Nephron (organoid): ENCODE measurements at regions not wholly inside any gene's neighbourhood (a gene's known extent, or its start where the extent isn't known, plus 50 kb on each side); places are given as distances from the start of the nearest gene placed in this dataset.

Experiments used
- H3K27ac Mint-ChIP-seq, 3 experiments: 2 replicates each; pipeline ENCODE4 v1.8.0; 2020; ENCODE audit warnings: mixed read lengths in 3 of 3, mild to moderate bottlenecking in 2 of 3, moderate library complexity in 1 of 3
- H3K27me3 Mint-ChIP-seq: 2 replicates; pipeline ENCODE4 v1.8.0; 2021; ENCODE audit warnings: low read depth, mild to moderate bottlenecking, moderate library complexity, mixed read lengths
- H3K36me3 Mint-ChIP-seq: 2 replicates; pipeline ENCODE4 v1.8.0; 2020; ENCODE audit warnings: low read depth, mixed read lengths
- H3K4me1 Mint-ChIP-seq: 2 replicates; pipeline ENCODE4 v1.8.0; 2020; ENCODE audit warnings: mixed read lengths
- H3K4me3 Mint-ChIP-seq, 3 experiments: 2 replicates each; pipeline ENCODE4 v1.8.0; 2020; ENCODE audit warnings: mild to moderate bottlenecking in 3 of 3, mixed read lengths in 3 of 3, moderate library complexity in 2 of 3
- H3K9me3 Mint-ChIP-seq: 2 replicates; pipeline ENCODE4 v1.8.0; 2020; ENCODE audit warnings: mixed read lengths
- TF ChIP-seq, protein P1 (sequence below), 3 experiments: fragments of 200-600 bp; sonication (generic); IDR thresholded peaks; one replicate each; pipeline ENCODE4 v1.5.0; 2021; ENCODE audit warnings: antibody characterized with exemption in 3 of 3; ENCODE audit not compliant: unreplicated experiment in 3 of 3

DNA sequence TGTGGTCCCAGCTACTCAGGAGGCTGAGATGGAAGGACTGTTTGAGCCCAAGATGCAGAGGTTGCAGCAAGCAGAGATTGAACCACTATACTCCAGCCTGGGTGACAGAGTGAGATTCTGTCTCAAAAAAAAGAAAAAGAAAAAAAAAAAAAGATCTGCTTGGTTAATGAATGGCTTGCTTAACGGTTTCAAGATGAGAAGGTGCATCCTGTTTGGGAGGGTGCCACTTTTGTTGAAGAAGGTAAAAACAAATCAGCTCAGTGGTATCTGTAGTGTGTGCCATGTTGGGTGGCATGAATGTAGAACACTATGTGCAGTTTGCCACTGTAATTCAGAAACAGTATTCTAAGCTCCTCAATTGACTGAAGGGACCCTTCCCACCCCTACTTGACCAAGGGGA is 94.9 kb upstream of the ETV3 start:
- Mint-ChIP-seq H3K36me3 (no peaks in the 10 kb centered on the region), H3K4me3 (no peak overlapping the region), H3K27me3 (peaks cover 3% of the 10 kb centered on the region), H3K27ac (no peak overlapping the region), H3K9me3 (no peaks in the 10 kb centered on the region), H3K4me1 (no peaks in the 10 kb centered on the region)
- TF ChIP-seq, protein P1, sequence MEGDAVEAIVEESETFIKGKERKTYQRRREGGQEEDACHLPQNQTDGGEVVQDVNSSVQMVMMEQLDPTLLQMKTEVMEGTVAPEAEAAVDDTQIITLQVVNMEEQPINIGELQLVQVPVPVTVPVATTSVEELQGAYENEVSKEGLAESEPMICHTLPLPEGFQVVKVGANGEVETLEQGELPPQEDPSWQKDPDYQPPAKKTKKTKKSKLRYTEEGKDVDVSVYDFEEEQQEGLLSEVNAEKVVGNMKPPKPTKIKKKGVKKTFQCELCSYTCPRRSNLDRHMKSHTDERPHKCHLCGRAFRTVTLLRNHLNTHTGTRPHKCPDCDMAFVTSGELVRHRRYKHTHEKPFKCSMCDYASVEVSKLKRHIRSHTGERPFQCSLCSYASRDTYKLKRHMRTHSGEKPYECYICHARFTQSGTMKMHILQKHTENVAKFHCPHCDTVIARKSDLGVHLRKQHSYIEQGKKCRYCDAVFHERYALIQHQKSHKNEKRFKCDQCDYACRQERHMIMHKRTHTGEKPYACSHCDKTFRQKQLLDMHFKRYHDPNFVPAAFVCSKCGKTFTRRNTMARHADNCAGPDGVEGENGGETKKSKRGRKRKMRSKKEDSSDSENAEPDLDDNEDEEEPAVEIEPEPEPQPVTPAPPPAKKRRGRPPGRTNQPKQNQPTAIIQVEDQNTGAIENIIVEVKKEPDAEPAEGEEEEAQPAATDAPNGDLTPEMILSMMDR (IDR thresholded peaks at IDR 0.05; ENCODE audit: unreplicated experiment in 3 of 3), result no peak

DNA sequence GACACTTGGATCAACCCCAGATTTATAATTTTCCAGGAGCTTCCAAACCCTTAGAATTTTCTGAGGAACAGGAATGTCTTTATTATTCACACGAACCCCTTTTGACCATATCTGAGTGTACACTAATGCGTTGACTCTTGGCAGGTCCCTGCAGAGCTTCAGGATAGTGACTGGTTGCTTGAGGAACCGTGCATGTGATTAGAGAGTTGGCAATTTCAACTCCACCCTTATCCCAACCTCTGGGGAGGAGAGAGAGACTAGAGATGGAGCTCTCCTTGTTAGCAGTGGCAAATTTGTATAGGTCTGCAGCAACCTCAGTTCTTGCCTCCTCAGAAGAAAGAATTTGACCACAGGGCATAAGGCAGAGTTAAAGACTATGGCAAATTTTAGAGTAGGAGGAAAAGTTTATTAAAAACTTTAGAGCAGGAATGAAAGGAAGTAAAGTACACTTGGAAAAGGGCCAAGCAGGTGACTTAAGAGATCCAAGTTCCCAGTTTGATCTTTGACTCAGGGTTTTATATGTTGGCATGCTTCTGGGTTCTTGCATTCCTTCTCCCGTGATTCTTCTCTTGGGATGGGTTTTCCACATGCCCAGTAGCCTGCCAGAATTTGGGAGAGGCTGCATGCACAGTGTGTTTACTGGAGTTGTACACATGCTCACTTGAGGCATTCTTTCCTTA is 93.8 kb upstream of the ETV3 start:
- H3K4me1 Mint-ChIP-seq, result no peaks in the 10 kb centered on the region
- peaks cover 3% of the 10 kb centered on the region for H3K27me3 Mint-ChIP-seq
- TF ChIP-seq, protein P1 (IDR thresholded peaks at IDR 0.05; ENCODE audit: unreplicated experiment in 3 of 3), result no peak
- no peak overlapping the region for H3K4me3 Mint-ChIP-seq
- H3K27ac Mint-ChIP-seq, result no peak overlapping the region
- no peaks in the 10 kb centered on the region for H3K9me3 Mint-ChIP-seq
- H3K36me3 Mint-ChIP-seq, result no peaks in the 10 kb centered on the region

DNA sequence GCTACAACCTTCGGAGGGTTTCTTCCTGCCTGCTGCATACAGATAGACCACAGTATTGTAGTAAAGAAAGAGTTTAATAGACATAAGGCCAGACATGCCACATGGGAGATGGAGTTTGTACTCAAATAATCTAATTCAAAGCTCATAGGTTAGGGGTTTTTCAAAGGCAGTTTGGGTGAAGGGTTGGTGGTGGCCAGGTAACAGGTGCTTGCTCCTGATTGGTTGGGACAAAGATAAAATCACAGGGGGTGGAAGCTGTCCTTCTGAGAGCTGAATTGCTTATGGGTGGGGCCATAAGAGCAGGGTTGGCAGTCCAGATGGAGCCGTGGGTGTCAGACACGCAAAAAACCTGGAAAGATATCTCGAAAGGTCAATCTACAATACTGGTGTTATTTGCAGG is 92.3 kb upstream of the ETV3 start:
- TF ChIP-seq, protein P1 (IDR thresholded peaks at IDR 0.05; ENCODE audit: unreplicated experiment in 3 of 3), result no peak
- peaks cover 3% of the 10 kb centered on the region for H3K27me3 Mint-ChIP-seq
- no peak overlapping the region for H3K4me3 Mint-ChIP-seq
- H3K4me1 Mint-ChIP-seq, result no peaks in the 10 kb centered on the region
- no peaks in the 10 kb centered on the region for H3K9me3 Mint-ChIP-seq
- H3K27ac Mint-ChIP-seq, result no peak overlapping the region
- H3K36me3 Mint-ChIP-seq, result no peaks in the 10 kb centered on the region

DNA sequence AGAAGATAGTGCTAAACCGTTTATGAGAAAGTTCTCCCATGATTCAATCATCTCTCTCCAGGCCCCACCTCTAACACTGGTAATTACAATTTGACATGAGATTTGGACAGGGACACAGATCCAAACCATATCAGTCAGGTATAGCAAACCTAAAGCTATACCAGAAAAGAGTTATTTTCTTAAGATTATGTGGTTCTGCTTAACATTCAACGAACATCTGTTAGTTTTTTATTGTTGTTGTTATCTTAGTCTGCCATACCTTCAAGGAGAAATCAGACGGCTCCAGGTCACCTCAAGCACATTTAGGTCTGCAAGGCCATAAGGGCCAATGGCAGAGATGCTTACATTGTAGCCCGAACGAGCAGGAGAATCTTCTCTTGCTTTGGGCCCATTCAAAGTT is 89.5 kb upstream of the ETV3 start:
- H3K36me3 Mint-ChIP-seq, result no peaks in the 10 kb centered on the region
- H3K4me1 Mint-ChIP-seq, result no peaks in the 10 kb centered on the region
- TF ChIP-seq, protein P1 (IDR thresholded peaks at IDR 0.05; ENCODE audit: unreplicated experiment in 3 of 3), result no peak

DNA sequence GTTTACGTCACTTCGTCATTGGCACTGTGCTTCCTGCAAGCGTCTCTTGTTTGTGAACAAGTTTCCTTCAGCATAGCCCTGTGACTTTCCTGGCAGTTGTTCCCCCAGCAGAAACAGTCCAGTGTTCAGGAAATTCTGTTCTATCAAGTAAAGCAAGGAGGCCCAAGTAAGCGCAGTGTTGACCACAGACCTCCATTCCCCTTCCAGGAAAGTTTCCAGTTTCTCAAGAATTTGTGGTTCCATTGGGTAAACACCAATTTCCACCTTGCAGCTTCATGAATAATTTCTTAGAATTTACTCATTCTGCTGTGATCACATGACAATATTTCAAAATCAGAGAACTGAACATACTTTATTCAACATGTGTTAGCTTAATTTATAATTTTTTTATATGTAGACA is 88.5 kb upstream of the ETV3 start:
- Mint-ChIP-seq H3K4me3 (no peak overlapping the region), H3K36me3 (no peaks in the 10 kb centered on the region), H3K4me1 (no peaks in the 10 kb centered on the region), H3K27ac (no peak overlapping the region), H3K9me3 (no peaks in the 10 kb centered on the region), H3K27me3 (peaks cover 9% of the 10 kb centered on the region)
- TF ChIP-seq, protein P1 (IDR thresholded peaks at IDR 0.05; ENCODE audit: unreplicated experiment in 3 of 3), result no peak

More for the DNA sequence above, 89.5 kb upstream of the ETV3 start:
- no peak overlapping the region for H3K27ac Mint-ChIP-seq
- no peaks in the 10 kb centered on the region for H3K9me3 Mint-ChIP-seq
- H3K27me3 Mint-ChIP-seq, result peaks cover 9% of the 10 kb centered on the region
- H3K4me3 Mint-ChIP-seq, result no peak overlapping the region

DNA sequence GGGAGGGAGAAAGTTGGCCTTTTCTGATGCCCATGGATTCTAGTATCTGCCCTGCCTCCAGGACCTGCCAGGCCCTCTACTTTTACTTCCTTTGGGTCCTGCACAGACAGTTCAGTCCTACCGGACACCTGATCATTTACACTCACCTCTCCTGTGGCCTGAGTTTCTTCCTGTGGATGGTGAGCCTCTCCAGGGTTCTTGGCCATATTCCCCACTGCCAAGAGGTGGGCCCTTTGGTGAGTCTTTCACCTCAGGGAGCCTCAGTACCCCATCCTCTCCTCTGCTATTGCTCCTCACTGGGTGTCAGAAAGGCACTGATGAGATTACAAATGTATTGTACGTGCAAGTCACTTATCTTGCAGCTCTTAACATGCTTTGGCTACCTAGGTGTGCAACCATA is 81.4 kb upstream of the ETV3 start:
- H3K9me3 Mint-ChIP-seq, result peaks cover 9% of the 10 kb centered on the region
- no peak overlapping the region for H3K4me3 Mint-ChIP-seq
- H3K4me1 Mint-ChIP-seq, result no peaks in the 10 kb centered on the region
- TF ChIP-seq, protein P1 (IDR thresholded peaks at IDR 0.05; ENCODE audit: unreplicated experiment in 3 of 3), result no peak
- peaks cover 20% of the 10 kb centered on the region for H3K27me3 Mint-ChIP-seq
- H3K36me3 Mint-ChIP-seq, result no peaks in the 10 kb centered on the region
- H3K27ac Mint-ChIP-seq, result no peak overlapping the region
